Liver (tissue), 8 donors: ENCODE measurements at regions not wholly inside any gene's neighbourhood (a gene's known extent, or its start where the extent isn't known, plus 50 kb on each side); places are given as distances from the start of the nearest gene placed in this dataset.

Source experiments
- DNase-seq: peaks from one replicate; pipeline ENCODE4 v3.0.0-alpha.2; 2017; ENCODE audit warnings: low spot score
- H3K27ac ChIP-seq, 2 donors: one replicate each; pipeline ENCODE4 v1.7.0; 2013; ENCODE audit warnings: inconsistent platforms in 2 of 2, low read length in 2 of 2, control low read depth in 1 of 2, low read depth in 1 of 2, mild to moderate bottlenecking in 1 of 2
- H3K27me3 ChIP-seq, 4 donors: one replicate each; pipeline versions ENCODE4 v1.6.1 to v1.7.0; 2013; ENCODE audit warnings: low read length in 3 of 4, inconsistent platforms in 1 of 4, mild to moderate bottlenecking in 1 of 4, moderate library complexity in 1 of 4; ENCODE audit not compliant: control insufficient read depth in 4 of 4, insufficient read depth in 4 of 4
- H3K36me3 ChIP-seq, 4 donors: one replicate each; pipeline versions ENCODE4 v1.6.1 to v1.7.0; 2013; ENCODE audit warnings: low read length in 3 of 4, mild to moderate bottlenecking in 3 of 4, low read depth in 1 of 4, moderate library complexity in 1 of 4; ENCODE audit not compliant: control insufficient read depth in 4 of 4, insufficient read depth in 3 of 4
- H3K4me1 ChIP-seq, 4 donors: one replicate each; pipeline versions ENCODE4 v1.6.1 to v1.7.0; 2013; ENCODE audit warnings: low read length in 3 of 4, mild to moderate bottlenecking in 3 of 4, moderate library complexity in 1 of 4; ENCODE audit not compliant: control insufficient read depth in 4 of 4, insufficient read depth in 4 of 4
- H3K4me3 ChIP-seq, 3 donors: one replicate each; pipeline versions ENCODE4 v1.6.1 to v1.7.0; 2013; ENCODE audit warnings: low read length in 3 of 3, control low read depth in 1 of 3, low read depth in 1 of 3, mild to moderate bottlenecking in 1 of 3
- H3K9ac ChIP-seq, 2 donors: one replicate each; pipeline ENCODE4 v1.7.0; 2013; ENCODE audit warnings: low read length in 2 of 2, mild to moderate bottlenecking in 2 of 2, moderate library complexity in 2 of 2, control low read depth in 1 of 2, low read depth in 1 of 2
- H3K9me3 ChIP-seq, 4 donors: one replicate each; pipeline versions ENCODE4 v1.6.1 to v1.7.0; 2013; ENCODE audit warnings: low read length in 3 of 4; ENCODE audit not compliant: control insufficient read depth in 4 of 4
- ATF3 ChIP-seq: IDR thresholded peaks from 2 replicates; pipeline ENCODE4 v1.6.1; 2016; ENCODE audit warnings: antibody characterized with exemption
- CTCF ChIP-seq: fragments of 150-350 bp; IDR thresholded peaks from 2 replicates; pipeline ENCODE4 v1.5.1; 2017; ENCODE audit warnings: improper control_type of control experiment, low read depth, low read length; ENCODE audit not compliant: missing input control
- EGR1 ChIP-seq, 2 donors: IDR thresholded peaks; 2 replicates each; pipeline ENCODE4 v1.6.1; 2016 to 2018; ENCODE audit warnings: antibody characterized with exemption in 2 of 2, low read depth in 2 of 2
- FOXA2 ChIP-seq: IDR thresholded peaks from 2 replicates; pipeline ENCODE4 v1.6.1; 2016; ENCODE audit warnings: antibody characterized with exemption
- GABPA ChIP-seq, 2 donors: IDR thresholded peaks in 1 of 2; conservative IDR thresholded peaks in 1 of 2; 2 replicates each; pipeline ENCODE4 v1.6.1; 2016; ENCODE audit warnings: antibody characterized with exemption in 2 of 2, mild to moderate bottlenecking in 1 of 2, moderate library complexity in 1 of 2
- HNF4A ChIP-seq, 2 donors: conservative IDR thresholded peaks; 2 replicates each; pipeline ENCODE4 v1.6.1; 2016; ENCODE audit warnings: antibody characterized with exemption in 2 of 2, mild to moderate bottlenecking in 2 of 2
- JUND ChIP-seq, 2 donors: IDR thresholded peaks; 2 replicates each; pipeline ENCODE4 v1.6.1; 2016; ENCODE audit warnings: antibody characterized with exemption in 2 of 2
- MAX ChIP-seq: IDR thresholded peaks from 2 replicates; pipeline ENCODE4 v1.6.1; 2016; ENCODE audit warnings: antibody characterized with exemption
- REST ChIP-seq: IDR thresholded peaks from 2 replicates; pipeline ENCODE4 v1.6.1; 2016; ENCODE audit warnings: antibody characterized with exemption, mild to moderate bottlenecking
- RXRA ChIP-seq, 2 donors: IDR thresholded peaks; 2 replicates each; pipeline ENCODE4 v1.6.1; 2017 to 2018; ENCODE audit warnings: antibody characterized with exemption in 2 of 2, mild to moderate bottlenecking in 1 of 2
- TAF1 ChIP-seq: conservative IDR thresholded peaks from 2 replicates; pipeline ENCODE4 v1.6.1; 2016; ENCODE audit warnings: antibody characterized with exemption, mild to moderate bottlenecking
- YY1 ChIP-seq: IDR thresholded peaks from 2 replicates; pipeline ENCODE4 v1.6.1; 2016; ENCODE audit warnings: antibody characterized with exemption, mild to moderate bottlenecking
- WGBS: extraction: QIAGEN DNeasy Blood & Tissue Kit; methylation state at CpG from one replicate; pipeline ENCODE4 v1.1.7; 2013; 5-methylcytosine and 5-hydroxymethylcytosine counted together
- donor health status: healthy.
- donor health status: healthy.
- donor health status: healthy.
- donor health status: healthy.
- donor health status: healthy.

- H3K36me3 ChIP-seq, result no peaks in the 10 kb centered on the region
- WGBS, result 83% methylated on average over 4 of the region's 4 CpGs
- no peak overlapping the region for H3K4me3 ChIP-seq
- H3K9me3 ChIP-seq, result no peaks in the 10 kb centered on the region
- no peaks in the 10 kb centered on the region for H3K4me1 ChIP-seq
- no peak for DNase-seq
- TF ChIP-seq RXRA (IDR thresholded peaks at IDR 0.05) (no peak), TAF1 (no peak), EGR1 (IDR thresholded peaks at IDR 0.05; ENCODE audit: low read depth in 2 of 2) (no peak), CTCF (no peak), FOXA2 (no peak), JUND (IDR thresholded peaks at IDR 0.05) (no peak), REST (no peak), YY1 (no peak), HNF4A (conservative IDR thresholded peaks at IDR 0.05) (no peak)
- no peaks in the 10 kb centered on the region for H3K27me3 ChIP-seq
- no peak overlapping the region for H3K9ac ChIP-seq
- no peak overlapping the region for H3K27ac ChIP-seq
These were observed 83.0 kb upstream of the DAP start for GRCh38 chr5:10844016-10844415.

GRCh38 chr5:10842823-10843222 is 81.8 kb upstream of the DAP start:
- Histone ChIP-seq H3K4me3 (no peak overlapping the region), H3K36me3 (no peaks in the 10 kb centered on the region), H3K27me3 (no peaks in the 10 kb centered on the region), H3K27ac (no peak overlapping the region), H3K9me3 (no peaks in the 10 kb centered on the region), H3K9ac (no peak overlapping the region), H3K4me1 (no peaks in the 10 kb centered on the region)
- WGBS, result 89% methylated on average over 3 of the region's 3 CpGs
- TF ChIP-seq JUND (IDR thresholded peaks at IDR 0.05) (no peak), GABPA (IDR thresholded peaks at IDR 0.05 in 1 of 2, conservative IDR thresholded peaks at IDR 0.05 in 1 of 2) (no peak), REST (no peak), TAF1 (no peak), YY1 (no peak), HNF4A (conservative IDR thresholded peaks at IDR 0.05) (no peak), ATF3 (no peak), MAX (no peak)
- no peak for DNase-seq
